HL-60 (cell line): ENCODE measurements at regions not wholly inside any gene's neighbourhood (a gene's known extent, or its start where the extent isn't known, plus 50 kb on each side); places are given as distances from the start of the nearest gene placed in this dataset.

Experiments
- CTCF ChIP-seq: IDR thresholded peaks from one replicate; pipeline ENCODE4 v1.5.1; 2011; ENCODE audit warnings: low read length, control low read depth, inconsistent platforms; ENCODE audit not compliant: insufficient read depth
- GABPA ChIP-seq: IDR thresholded peaks from 2 replicates; pipeline ENCODE4 v1.6.1; 2012; ENCODE audit warnings: low read depth
- POLR2AphosphoS5 ChIP-seq: IDR thresholded peaks from 2 replicates; pipeline ENCODE4 v1.6.1; 2012; ENCODE audit warnings: low read depth
- REST ChIP-seq: IDR thresholded peaks from 2 replicates; pipeline ENCODE4 v1.6.1; 2012; ENCODE audit warnings: low read depth; ENCODE audit not compliant: insufficient replicate concordance
- SPI1 ChIP-seq: IDR thresholded peaks from 2 replicates; pipeline ENCODE4 v1.6.1; 2012; ENCODE audit warnings: low read depth, mild to moderate bottlenecking, borderline replicate concordance

- TF ChIP-seq CTCF = no peak
- no peak for TF ChIP-seq POLR2AphosphoS5
- TF ChIP-seq REST = no peak
- TF ChIP-seq SPI1 = no peak
- TF ChIP-seq GABPA = no peak
Observed at GRCh38 chr13:40315416-40316064, 350.9 kb downstream of the FOXO1 start.
